HepG2 (cell line): ENCODE measurements at regions not wholly inside any gene's neighbourhood (a gene's known extent, or its start where the extent isn't known, plus 50 kb on each side); places are given as distances from the start of the nearest gene placed in this dataset.

Experiments used
- ATAC-seq: fragments of 200-7000 bp; cut with Tn5 transposase; 3 replicates; pipeline ENCODE4 v1.9.1; 2020; ENCODE audit warnings: mild to moderate bottlenecking, moderate library complexity
- BruUV-seq: library from RNA; stranded (reverse); fragments of 400-500 nt; replicated peaks from 2 replicates; lab custom pipeline; 2021; lab: Mats Ljungman, UMichigan
- CTCF ChIA-PET: fragments of 300-600 bp; formaldehyde crosslinking; extraction: SDS; loops from one replicate; lab custom pipeline; 2021; ENCODE audit warnings: low total read pairs, inconsistent platforms, low intra/inter-chr PET ratio; lab: Yijun Ruan, JAX
- POLR2A ChIA-PET: fragments of 350-600 bp; sonication (Branson Sonifier 250); formaldehyde crosslinking; loops from one replicate; lab custom pipeline; 2020; ENCODE audit warnings: antibody characterized with exemption, inconsistent platforms; lab: Yijun Ruan, JAX
- DNase-seq: peaks from one replicate; pipeline ENCODE4 v3.0.0-alpha.2; 2015; ENCODE audit warnings: low spot score
- FAIRE-seq: peaks from 3 replicates; lab custom pipeline; 2011; peaks lifted over from hg19 to GRCh38; lab: Jason Lieb, UNC
- H2AFZ ChIP-seq: one replicate; pipeline ENCODE4 v1.6.1; 2011; ENCODE audit warnings: low read length, inconsistent platforms
- H3K27ac ChIP-seq: fragments of 300-600 bp; 3 replicates; pipeline ENCODE4 v1.8.0; 2011; ENCODE audit warnings: mixed run types, mild to moderate bottlenecking, mixed read lengths, low read length, inconsistent platforms; ENCODE audit not compliant: insufficient read depth; ENCODE audit errors: extremely low read length
- H3K27me3 ChIP-seq, 2 experiments: fragments of 200-600 bp in 1 of 2; 2 replicates in 1 of 2; 3 replicates in 1 of 2; pipeline versions ENCODE4 v1.6.0 to v1.8.0; 2011; ENCODE audit warnings: low read length in 2 of 2, mild to moderate bottlenecking in 2 of 2, moderate library complexity in 2 of 2, inconsistent platforms in 1 of 2; ENCODE audit not compliant: insufficient read depth in 2 of 2, control insufficient read depth in 1 of 2
- H3K36me3 ChIP-seq, 2 experiments: fragments of 200-600 bp in 1 of 2; replicated peaks in 1 of 2; 2 replicates in 1 of 2; 3 replicates in 1 of 2; pipeline versions ENCODE4 v1.5.1 to v1.8.0; 2011; ENCODE audit warnings: low read length in 2 of 2, inconsistent platforms in 1 of 2; ENCODE audit not compliant: insufficient read depth in 2 of 2, control insufficient read depth in 1 of 2
- H3K4me1 ChIP-seq: 2 replicates; pipeline ENCODE4 v1.5.1; 2012; ENCODE audit warnings: low read length, inconsistent platforms; ENCODE audit not compliant: insufficient read depth
- H3K4me2 ChIP-seq: 2 replicates; pipeline ENCODE4 v1.6.0; 2011; ENCODE audit warnings: low read depth, low read length, inconsistent platforms
- H3K4me3 ChIP-seq, 3 experiments: fragments of 200-600 bp in 1 of 3; sonication (generic), shearing (Covaris generic) in 1 of 3; replicated peaks in 1 of 3; 2 replicates each; pipeline ENCODE4 v1.5.1; 2011 to 2016; ENCODE audit warnings: low read length in 3 of 3, inconsistent platforms in 2 of 3, low read depth in 2 of 3, mild to moderate bottlenecking in 2 of 3, control low read depth in 1 of 3, mixed read lengths in 1 of 3; ENCODE audit not compliant: insufficient read depth in 1 of 3
- H3K79me2 ChIP-seq: one replicate; pipeline ENCODE4 v1.6.1; 2011; ENCODE audit warnings: low read length, inconsistent platforms; ENCODE audit not compliant: insufficient read depth
- H3K9ac ChIP-seq: 2 replicates; pipeline ENCODE4 v1.6.0; 2011; ENCODE audit warnings: mild to moderate bottlenecking, low read depth, low read length, inconsistent platforms; ENCODE audit not compliant: insufficient read depth
- H3K9me3 ChIP-seq: 2 replicates; pipeline ENCODE4 v1.5.1; 2012; ENCODE audit warnings: mild to moderate bottlenecking, low read length
- H4K20me1 ChIP-seq: 2 replicates; pipeline ENCODE4 v1.6.0; 2011; ENCODE audit warnings: inconsistent platforms, mild to moderate bottlenecking, low read length, moderate library complexity; ENCODE audit not compliant: insufficient read depth
- MAFF ChIP-seq: IDR thresholded peaks from 2 replicates; pipeline ENCODE4 v1.6.1; 2011; ENCODE audit warnings: low read depth, low read length, improper control_type of control experiment
- MAFK ChIP-seq, 2 experiments: IDR thresholded peaks in 1 of 2; conservative IDR thresholded peaks in 1 of 2; 2 replicates each; pipeline ENCODE4 v1.6.1; 2011; ENCODE audit warnings: improper control_type of control experiment in 2 of 2, low read length in 2 of 2
- SIX4 ChIP-seq: sonication (generic); formaldehyde crosslinking; IDR thresholded peaks from 2 replicates; pipeline ENCODE4 v1.4.0; 2020; ENCODE audit warnings: missing genetic modification reagents
- WGBS: methylation state at CpG from one replicate; pipeline ENCODE4 v1.1.6; 2017; ENCODE audit warnings: low lambda C conversion rate; 5-methylcytosine and 5-hydroxymethylcytosine counted together
- in situ Hi-C: cut with HindIII; loops from 2 replicates; pipeline ENCODE4 v1.10.0; 2017; ENCODE audit warnings: low pct_unique_long_range_greater_than_20kb; ENCODE audit not compliant: extremely low pct_ligation_motif_present
- intact Hi-C: fragments of 100-400 bp; cut with micrococcal nuclease; formaldehyde crosslinking; loops from one replicate; pipeline ENCODE4 v1.10.0; 2022; ENCODE audit not compliant: unreplicated experiment
- TF ChIP-seq, protein P1 (sequence below): sonication (generic); formaldehyde crosslinking; IDR thresholded peaks from 2 replicates; pipeline ENCODE4 v1.4.0; 2020; ENCODE audit warnings: mild to moderate bottlenecking, missing genetic modification reagents
- TF ChIP-seq, protein P2 (sequence below): sonication (generic); formaldehyde crosslinking; IDR thresholded peaks from 2 replicates; pipeline ENCODE4 v1.8.1; 2023; ENCODE audit warnings: missing genetic modification reagents, inconsistent platforms, borderline replicate concordance

- TF ChIP-seq, protein P1, sequence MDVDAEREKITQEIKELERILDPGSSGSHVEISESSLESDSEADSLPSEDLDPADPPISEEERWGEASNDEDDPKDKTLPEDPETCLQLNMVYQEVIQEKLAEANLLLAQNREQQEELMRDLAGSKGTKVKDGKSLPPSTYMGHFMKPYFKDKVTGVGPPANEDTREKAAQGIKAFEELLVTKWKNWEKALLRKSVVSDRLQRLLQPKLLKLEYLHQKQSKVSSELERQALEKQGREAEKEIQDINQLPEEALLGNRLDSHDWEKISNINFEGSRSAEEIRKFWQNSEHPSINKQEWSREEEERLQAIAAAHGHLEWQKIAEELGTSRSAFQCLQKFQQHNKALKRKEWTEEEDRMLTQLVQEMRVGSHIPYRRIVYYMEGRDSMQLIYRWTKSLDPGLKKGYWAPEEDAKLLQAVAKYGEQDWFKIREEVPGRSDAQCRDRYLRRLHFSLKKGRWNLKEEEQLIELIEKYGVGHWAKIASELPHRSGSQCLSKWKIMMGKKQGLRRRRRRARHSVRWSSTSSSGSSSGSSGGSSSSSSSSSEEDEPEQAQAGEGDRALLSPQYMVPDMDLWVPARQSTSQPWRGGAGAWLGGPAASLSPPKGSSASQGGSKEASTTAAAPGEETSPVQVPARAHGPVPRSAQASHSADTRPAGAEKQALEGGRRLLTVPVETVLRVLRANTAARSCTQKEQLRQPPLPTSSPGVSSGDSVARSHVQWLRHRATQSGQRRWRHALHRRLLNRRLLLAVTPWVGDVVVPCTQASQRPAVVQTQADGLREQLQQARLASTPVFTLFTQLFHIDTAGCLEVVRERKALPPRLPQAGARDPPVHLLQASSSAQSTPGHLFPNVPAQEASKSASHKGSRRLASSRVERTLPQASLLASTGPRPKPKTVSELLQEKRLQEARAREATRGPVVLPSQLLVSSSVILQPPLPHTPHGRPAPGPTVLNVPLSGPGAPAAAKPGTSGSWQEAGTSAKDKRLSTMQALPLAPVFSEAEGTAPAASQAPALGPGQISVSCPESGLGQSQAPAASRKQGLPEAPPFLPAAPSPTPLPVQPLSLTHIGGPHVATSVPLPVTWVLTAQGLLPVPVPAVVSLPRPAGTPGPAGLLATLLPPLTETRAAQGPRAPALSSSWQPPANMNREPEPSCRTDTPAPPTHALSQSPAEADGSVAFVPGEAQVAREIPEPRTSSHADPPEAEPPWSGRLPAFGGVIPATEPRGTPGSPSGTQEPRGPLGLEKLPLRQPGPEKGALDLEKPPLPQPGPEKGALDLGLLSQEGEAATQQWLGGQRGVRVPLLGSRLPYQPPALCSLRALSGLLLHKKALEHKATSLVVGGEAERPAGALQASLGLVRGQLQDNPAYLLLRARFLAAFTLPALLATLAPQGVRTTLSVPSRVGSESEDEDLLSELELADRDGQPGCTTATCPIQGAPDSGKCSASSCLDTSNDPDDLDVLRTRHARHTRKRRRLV (CRISPR knock-in tag) = no peak
Measured at GRCh38 chr7:81882086-81882485, 112.2 kb upstream of the HGF start (continued).

DNA sequence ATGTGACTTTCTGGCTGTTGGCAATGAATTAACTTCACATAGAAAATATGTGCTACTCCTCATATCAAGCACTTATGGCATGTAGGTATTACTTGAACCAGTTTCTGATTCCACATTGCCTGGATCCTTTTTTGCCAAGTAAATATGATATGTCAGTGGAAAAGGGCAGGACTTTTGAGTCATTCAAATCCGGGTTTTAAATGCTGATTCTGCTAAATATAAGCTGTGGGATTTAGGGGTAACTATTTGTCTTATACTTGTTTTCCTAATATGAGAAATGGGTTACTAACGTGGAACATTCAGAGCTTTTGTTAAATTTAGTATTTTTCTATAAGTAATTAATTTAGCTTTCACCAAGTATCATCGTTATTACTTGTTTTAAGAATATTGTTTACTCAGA lies 108.0 kb upstream of the HGF start:
- Histone ChIP-seq H3K9ac (no peak overlapping the region), H3K9me3 (no peaks in the 10 kb centered on the region), H2AFZ (no peak overlapping the region), H3K27me3 (no peaks in the 10 kb centered on the region), H4K20me1 (no peaks in the 10 kb centered on the region), H3K27ac (no peak overlapping the region), H3K4me1 (no peaks in the 10 kb centered on the region), H3K36me3 (no peaks in the 10 kb centered on the region), H3K4me3 (no peak overlapping the region)
- WGBS = 0% methylated on average over 3 of the region's 3 CpGs
- ATAC-seq = no peak
- ChIA-PET POLR2A (no interaction called here), CTCF (no interaction called here)
- no TSS peak for BruUV-seq
- intact Hi-C loops (no loop called here), in situ Hi-C loops (no loop called here)
- no peak for FAIRE-seq
- no peak for DNase-seq
- TF ChIP-seq MAFK (conservative IDR thresholded peaks at IDR 0.05 in 1 of 2, IDR thresholded peaks at IDR 0.05 in 1 of 2; ENCODE audit: low read length in 2 of 2) = peak; percentile 74 to 78
- TF ChIP-seq, protein P2, sequence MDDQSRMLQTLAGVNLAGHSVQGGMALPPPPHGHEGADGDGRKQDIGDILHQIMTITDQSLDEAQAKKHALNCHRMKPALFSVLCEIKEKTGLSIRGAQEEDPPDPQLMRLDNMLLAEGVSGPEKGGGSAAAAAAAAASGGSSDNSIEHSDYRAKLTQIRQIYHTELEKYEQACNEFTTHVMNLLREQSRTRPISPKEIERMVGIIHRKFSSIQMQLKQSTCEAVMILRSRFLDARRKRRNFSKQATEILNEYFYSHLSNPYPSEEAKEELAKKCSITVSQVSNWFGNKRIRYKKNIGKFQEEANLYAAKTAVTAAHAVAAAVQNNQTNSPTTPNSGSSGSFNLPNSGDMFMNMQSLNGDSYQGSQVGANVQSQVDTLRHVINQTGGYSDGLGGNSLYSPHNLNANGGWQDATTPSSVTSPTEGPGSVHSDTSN = no peak
- no peak for TF ChIP-seq SIX4 (CRISPR knock-in tag)
- TF ChIP-seq MAFF = peak; percentile 77
- TF ChIP-seq, all 625 proteins: peak for 2
- no peaks in the 10 kb centered on the region for H3K79me2 ChIP-seq
- no peak overlapping the region for H3K4me2 ChIP-seq
